Cardiac fibroblast (primary cell): ENCODE measurements at regions not wholly inside any gene's neighbourhood (a gene's known extent, or its start where the extent isn't known, plus 50 kb on each side); places are given as distances from the start of the nearest gene placed in this dataset.

Source experiments
- DNase-seq, 2 donors: peaks; one replicate each; pipeline versions ENCODE4 v3.0.0 to v3.0.0-alpha.2; 2010; ENCODE audit warnings: low read depth in 2 of 2
- H3K4me3 ChIP-seq, 2 donors: replicated peaks in 1 of 2; 1 replicate in 1 of 2; 2 replicates in 1 of 2; pipeline ENCODE4 v1.5.1; 2011; ENCODE audit warnings: low read depth in 2 of 2, low read length in 2 of 2, mild to moderate bottlenecking in 2 of 2, moderate library complexity in 1 of 2
- TF ChIP-seq, protein P1 (sequence below): IDR thresholded peaks from one replicate; pipeline ENCODE4 v1.5.1; 2011; ENCODE audit warnings: low read depth, mild to moderate bottlenecking, low read length, inconsistent platforms

DNA sequence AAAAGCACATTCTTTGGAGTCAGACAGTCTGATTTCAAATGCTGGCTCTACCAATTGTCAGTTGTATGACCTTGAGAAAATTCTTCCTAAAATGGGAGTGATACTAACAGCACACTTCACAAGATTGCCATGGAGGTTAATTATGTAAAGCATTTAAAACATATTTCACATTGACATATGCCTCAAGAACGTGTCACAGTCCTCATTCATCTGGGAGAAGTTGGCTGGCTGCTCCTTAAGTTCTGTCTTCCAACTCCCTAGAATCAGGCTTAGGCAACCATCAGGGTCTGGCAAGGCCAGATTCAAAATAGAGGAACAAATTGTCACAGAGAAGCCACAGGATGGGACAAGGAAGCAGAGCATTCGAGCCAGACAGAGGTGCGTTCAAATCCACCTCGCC lies 228.0 kb upstream of the RND3 start:
- no peak for DNase-seq
- no peak overlapping the region for H3K4me3 ChIP-seq
- TF ChIP-seq, protein P1, sequence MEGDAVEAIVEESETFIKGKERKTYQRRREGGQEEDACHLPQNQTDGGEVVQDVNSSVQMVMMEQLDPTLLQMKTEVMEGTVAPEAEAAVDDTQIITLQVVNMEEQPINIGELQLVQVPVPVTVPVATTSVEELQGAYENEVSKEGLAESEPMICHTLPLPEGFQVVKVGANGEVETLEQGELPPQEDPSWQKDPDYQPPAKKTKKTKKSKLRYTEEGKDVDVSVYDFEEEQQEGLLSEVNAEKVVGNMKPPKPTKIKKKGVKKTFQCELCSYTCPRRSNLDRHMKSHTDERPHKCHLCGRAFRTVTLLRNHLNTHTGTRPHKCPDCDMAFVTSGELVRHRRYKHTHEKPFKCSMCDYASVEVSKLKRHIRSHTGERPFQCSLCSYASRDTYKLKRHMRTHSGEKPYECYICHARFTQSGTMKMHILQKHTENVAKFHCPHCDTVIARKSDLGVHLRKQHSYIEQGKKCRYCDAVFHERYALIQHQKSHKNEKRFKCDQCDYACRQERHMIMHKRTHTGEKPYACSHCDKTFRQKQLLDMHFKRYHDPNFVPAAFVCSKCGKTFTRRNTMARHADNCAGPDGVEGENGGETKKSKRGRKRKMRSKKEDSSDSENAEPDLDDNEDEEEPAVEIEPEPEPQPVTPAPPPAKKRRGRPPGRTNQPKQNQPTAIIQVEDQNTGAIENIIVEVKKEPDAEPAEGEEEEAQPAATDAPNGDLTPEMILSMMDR, result no peak

DNA sequence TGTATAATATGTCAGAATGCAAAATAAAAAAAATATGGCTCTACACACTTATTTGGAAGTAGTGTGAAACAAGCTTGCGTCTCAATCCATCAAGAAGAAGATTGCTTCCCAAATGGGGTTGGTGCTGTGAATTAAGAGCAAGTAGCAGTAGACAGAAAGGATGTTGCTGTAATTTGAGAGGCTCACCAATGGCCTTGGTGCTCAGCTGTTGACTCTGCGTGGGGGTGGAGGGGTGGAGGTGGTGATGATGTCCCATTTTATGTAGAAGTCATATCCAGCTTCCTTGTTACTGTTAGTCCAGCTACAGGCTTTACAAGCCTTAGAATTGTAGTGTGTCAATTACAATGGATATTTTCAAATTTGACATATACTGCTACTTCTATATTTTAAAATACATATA lies 223.4 kb upstream of the RND3 start:
- no peak overlapping the region for H3K4me3 ChIP-seq
- TF ChIP-seq, protein P1, result no peak
- DNase-seq, result no peak

DNA sequence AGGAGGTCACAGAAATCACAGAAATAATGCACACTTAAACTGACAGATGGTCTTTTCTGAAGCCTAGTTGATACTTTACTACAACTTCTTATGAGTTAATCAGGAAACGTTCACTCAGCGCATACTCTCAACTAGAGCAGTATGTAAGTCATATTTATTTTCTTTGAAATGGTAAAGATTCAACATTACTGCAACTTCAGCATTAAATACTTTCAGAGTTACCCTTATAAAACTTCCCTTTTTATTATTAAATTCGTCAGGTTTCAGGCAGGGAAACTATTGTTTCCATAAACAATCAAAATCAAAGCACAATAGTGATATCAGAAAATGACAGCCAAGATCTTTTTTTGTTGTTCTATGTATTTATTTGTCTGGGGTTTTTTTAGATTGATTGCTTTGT lies 222.6 kb upstream of the RND3 start:
- no peak for DNase-seq
- TF ChIP-seq, protein P1, result no peak
- no peak overlapping the region for H3K4me3 ChIP-seq

DNA sequence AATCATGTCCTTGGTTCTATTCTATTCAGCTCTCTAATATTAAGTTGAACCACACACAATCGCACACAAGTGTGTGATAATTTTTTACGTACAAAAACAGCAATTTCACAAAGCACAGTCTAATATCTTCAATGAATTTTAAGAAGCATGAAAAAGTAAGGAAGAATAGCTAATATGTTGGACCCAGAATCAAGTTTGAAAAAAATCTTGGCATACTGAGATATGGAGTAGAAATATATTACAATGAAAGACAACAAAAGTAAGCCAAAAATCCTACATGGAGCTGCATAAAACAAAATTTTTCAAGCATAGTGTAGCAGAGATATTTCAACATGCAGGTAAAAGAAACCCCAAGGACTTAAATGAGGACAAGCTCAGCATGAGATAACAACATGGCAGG lies 219.1 kb upstream of the RND3 start:
- H3K4me3 ChIP-seq, result no peak overlapping the region
- DNase-seq, result no peak
- TF ChIP-seq, protein P1, result no peak

DNA sequence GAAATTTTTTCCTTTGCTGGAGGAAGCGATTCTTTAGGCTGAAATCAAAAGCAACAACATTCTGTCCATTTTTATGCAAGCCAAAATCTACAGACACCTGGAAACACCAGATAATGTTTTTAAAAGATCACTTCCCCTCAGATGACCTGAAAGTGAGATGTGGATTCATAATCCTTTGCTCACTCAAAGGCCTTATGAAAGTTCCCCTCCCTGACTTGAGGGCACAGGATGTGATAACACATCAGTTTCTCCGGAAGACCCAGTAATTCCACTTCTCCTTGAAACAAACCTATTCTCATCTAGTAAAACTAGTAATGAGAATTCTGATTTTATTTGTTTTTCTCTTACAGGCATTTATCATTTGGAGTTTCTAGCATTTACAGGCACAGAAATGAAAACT lies 218.3 kb upstream of the RND3 start:
- H3K4me3 ChIP-seq, result no peak overlapping the region
- TF ChIP-seq, protein P1, result no peak
- no peak for DNase-seq

DNA sequence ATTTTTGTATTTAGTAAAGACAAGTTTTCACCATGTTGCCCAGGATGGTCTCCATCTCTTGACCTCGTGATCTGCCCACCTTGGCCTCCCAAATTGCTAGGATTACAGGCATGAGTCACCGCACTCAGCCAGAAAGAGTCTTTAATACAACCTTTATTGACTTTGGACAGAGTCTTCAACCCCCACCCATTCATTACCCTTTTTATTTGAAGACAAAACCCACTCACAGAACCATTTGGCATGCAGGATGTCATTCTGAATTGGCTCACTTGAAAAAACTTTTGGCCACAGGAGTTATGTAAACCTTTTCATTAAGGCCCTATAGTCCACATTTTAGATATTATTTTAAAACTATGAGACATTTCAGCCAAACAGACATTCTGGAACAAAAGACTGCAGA lies 217.9 kb upstream of the RND3 start:
- TF ChIP-seq, protein P1, result no peak
- DNase-seq, result peak; percentile 12 to 29
- no peak overlapping the region for H3K4me3 ChIP-seq

DNA sequence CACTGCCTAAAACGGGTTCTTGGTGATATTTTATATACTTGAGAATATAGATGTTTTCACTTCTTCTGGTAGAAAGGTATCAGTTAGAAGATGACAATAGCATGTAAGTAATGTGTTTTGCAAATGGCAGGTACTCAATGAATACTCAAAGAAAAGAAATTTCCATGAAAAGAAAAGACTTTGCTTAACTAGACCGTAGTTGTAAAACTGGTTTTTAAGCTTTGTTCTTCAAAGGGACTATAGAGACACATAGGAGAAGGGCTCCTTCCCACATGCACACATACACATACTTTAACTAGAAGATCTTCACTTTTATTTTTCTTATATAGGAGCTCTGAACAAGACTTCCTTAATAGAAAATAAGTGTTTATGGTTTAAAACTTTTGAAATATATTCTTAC lies 215.3 kb upstream of the RND3 start:
- H3K4me3 ChIP-seq, result no peak overlapping the region
- TF ChIP-seq, protein P1, result no peak
- no peak for DNase-seq
